LoVo (cell line): ENCODE measurements at regions not wholly inside any gene's neighbourhood (a gene's known extent, or its start where the extent isn't known, plus 50 kb on each side); places are given as distances from the start of the nearest gene placed in this dataset.

Experiments
- DNase-seq: peaks from one replicate; pipeline ENCODE4 v3.0.0-alpha.2; 2016; ENCODE audit warnings: low spot score

GRCh38 chr5:3022665-3023064 lies 271.2 kb upstream of the IRX2 start:
- no peak for DNase-seq

- no peak for DNase-seq
These were observed 268.9 kb upstream of the IRX2 start for GRCh38 chr5:3020426-3020825.

DNA sequence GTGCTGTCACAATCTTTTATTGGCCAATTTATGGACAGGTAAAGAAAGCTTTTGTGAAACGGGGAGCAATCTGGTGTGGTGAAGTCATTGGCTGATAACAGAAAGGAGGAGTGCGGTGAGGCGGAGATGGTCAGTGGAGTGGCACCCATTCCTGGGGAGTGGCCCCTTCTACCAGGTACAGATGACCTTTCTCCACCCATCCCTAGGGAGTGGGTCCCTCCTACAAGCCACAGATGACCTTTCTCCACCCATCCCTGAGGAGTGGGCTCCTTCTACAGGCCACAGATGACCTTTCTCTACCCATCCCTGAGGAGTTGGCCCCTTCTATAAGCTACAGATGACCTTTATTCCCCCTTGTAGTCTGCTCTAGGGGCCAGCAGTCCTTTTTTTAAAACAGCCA lies 267.6 kb upstream of the IRX2 start:
- DNase-seq: no peak

DNA sequence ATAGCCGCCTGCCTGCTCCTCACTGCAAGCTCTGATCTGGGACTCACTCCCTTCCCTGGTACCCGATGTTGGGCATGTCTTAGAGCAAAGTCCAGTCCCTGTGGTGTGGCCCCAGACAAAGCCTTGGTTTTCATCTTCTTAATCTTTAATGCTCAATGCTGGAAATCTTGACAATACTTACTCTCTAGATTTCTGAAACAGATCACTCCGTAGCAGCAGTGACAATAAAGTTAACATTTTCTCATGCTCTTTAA lies 260.2 kb upstream of the IRX2 start:
- no peak for DNase-seq

DNA sequence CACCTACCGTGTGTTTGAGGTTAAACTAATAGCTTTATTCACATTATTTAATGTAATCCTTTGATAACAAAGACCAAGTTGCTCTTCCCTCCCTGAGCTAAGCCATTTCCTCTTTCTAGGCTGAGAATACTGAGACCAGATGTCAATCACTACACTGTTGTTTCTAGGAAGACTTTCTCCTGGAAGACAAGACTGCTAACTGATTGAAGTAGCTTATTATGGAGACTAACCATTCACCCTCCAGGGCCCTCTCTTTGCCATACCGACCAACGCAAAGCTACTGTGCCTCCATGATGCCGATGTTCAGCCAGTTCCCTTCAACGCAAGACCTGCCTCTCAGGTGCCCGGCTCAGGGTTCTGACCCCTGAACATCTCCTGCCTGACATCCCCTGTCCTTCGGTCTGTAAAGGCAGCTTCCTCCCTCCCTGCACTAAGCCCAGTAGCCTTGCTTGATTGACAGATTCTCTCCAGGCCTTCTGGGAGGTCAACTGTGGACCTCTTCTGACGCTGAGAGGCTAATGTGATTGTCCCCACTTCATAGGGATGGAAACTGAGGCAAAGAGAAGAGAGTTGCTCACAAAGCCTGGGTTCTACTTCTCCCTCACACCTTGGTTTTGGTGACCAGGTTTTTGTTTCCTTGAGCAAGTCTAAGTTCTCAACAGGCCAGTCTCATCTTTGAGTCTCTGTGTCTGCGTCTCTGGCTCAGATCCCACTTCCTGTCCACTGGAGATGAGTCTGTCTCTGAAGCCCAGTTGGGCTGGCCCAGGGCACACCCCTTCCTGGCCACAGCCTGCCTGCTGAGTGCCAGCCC lies 259.7 kb upstream of the IRX2 start:
- DNase-seq: no peak

DNA sequence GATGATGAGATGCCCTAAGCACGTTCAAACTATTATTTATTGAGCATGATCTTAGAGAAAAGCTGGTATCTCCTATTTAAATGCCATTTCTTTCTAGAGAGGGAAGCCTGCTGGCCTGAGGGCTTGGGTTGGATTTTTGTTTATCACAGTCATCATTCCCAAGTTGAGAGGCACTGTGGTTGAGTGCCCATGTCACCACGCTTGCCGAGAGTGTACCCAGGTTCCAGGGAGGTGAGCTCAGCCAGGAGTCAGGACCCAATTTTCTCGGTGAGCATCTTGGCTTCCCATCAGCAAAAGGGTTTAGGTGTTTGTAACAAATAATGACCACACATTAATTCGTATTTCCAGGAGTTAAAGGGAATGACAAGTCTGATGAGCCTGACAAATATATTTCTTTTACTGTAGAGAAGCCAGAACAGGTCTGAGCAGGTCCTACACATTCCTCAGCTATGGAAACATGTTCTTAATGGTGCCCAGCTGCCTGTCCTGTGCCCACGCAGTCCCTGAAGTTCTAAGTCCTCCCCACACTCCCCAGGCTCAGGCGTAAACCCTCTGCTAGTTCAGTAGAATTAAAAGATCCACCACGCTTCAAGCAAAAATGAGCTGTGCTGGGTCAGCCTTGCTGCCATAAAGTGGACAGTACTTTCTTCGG lies 258.9 kb upstream of the IRX2 start:
- no peak for DNase-seq

- DNase-seq: no peak
These were observed 258.1 kb upstream of the IRX2 start for GRCh38 chr5:3009605-3010004.

DNA sequence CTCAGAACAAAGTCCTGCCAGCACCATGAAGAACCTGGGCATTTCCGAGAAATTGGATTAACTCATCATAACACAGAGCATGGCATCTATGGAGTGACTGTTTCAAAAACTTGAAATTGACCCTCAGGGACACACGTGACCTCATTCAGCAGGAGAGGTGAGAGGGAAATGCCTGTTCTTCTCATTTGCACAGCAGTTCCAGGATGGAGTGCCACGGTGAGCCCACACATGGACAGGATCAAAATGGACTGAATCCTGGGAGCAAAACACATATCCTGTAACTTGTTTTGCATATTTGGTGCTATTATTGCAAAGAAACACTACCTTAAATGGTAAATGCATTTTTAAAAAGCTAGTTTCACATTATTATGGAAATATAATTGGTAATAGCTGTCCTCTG lies 256.1 kb upstream of the IRX2 start:
- DNase-seq: no peak

DNA sequence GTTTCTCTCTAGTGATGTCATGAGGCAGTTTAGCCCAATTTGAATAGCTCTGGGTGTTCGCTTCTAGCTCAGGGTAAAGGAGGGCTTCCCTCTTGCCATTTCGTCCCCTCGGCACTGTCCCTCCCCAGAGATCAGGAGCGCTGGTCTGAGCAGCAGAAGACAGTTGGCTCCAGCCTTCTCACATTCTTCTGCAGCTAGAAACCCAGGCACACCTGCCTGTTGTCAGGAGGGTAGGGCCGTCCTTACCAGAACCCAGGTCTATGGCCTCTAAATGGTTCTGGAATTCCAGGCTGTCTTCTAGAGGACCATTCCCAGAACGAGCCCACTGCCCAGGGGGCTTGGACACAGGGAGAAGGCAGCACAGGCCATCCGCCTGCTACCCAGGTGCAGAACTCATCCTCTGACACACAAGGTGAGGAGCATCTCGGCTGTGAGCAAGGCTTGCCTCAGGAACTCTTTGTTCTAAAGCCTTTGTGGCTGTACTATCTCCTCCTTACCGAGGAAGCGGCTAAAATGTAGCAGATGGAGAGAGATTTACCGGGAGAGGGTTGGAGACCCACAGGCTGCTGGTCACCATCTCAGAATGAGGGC lies 255.6 kb upstream of the IRX2 start:
- no peak for DNase-seq

GRCh38 chr5:3006526-3006925 lies 255.0 kb upstream of the IRX2 start:
- DNase-seq: no peak

DNA sequence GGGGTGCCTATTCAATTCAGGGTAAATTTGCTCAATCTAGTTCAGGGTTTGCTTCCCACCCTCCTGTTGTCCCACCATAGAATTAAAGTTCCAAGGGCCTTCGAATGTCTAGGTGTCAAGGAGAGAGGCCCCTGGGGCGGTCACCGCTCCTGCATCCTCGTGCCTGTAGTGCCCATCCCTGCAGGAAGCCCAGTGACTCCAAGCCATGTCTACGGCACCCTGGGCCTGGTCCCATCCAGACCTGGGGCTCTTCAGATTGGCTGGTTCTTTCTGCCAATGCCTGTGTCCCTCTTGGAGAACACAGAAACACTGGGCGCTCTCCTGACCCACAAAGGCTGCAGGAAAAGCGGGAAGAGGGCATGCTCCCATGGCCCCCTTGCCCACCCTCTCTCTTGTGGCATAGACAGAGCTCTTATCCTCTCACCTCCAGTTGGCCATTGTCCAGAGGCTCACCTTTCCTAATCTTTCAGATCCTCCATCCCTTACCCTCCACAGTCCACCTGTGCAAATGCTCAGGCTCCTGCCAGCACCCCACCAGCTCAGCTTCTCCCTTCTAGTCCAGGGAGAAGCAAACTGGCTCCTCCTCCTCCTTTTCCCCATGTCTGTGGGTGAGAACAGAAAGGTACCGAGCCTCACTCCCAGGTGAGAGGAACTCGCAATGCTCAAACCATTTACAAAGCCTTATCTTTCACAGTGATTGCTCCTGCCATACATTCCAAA lies 253.0 kb upstream of the IRX2 start:
- no peak for DNase-seq

DNA sequence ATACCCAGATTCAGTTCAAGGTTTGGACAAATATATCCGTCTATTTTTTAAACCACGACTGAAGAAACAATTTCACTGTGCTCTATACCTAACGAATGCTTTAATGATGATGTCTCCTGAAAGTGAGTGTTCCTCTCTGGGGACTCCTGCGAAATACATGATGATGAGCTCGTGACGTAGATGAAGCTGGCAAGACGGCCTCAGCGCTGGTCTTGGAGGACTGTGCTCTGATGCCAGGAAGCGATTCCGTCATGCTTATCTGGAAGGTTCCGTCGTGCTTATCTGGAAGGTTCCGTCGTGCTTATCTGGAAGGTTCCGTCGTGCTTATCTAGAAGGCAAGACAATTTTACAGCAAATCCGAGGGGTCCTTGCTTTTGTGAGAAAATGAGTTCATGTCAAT lies 250.8 kb upstream of the IRX2 start:
- DNase-seq: no peak

DNA sequence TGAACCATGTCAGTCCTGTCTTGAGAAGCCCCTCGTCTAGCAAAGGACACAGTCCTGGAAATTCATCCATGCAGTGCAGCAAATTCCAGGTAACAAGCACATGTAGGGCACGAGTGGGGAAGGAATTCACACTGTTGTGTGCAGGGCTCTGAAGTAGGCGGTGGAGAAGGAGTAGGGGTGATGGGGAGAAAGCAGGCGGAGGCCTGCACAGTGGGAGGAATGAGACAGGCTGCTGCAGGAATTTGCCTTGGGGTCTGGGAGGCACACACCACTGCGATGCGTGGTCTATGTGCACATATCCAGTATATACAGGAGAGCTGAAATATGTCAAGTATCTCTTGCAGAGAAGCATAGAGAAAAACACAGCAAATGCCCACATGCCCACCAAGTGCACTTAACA lies 249.2 kb upstream of the IRX2 start:
- DNase-seq: no peak

- no peak for DNase-seq
These were observed 248.4 kb upstream of the IRX2 start for GRCh38 chr5:2999926-3000325.

- DNase-seq: no peak
These were observed 246.6 kb upstream of the IRX2 start for GRCh38 chr5:2998106-2998505.

GRCh38 chr5:2997179-2997578 lies 245.7 kb upstream of the IRX2 start:
- no peak for DNase-seq

- DNase-seq: no peak
These were observed 245.2 kb upstream of the IRX2 start for GRCh38 chr5:2996687-2997086.

DNA sequence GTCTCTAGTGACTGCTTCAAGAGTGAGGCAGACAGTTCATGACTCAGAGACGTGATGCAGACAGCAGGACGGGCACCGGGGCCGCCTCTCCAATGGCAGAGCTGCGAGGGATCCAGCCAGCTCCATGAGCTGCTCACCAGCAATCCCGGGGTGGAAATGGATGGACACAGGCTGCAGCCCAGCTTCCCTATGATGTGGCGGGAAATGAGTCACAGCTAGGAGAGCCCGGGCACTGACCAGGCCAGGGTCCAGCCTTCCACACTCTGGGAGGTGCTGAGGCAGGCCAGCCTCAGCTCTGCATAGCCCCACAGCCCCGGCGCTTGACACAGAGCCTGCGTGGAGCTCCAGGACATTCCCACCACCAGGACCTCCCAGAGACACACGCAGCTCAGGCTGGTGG lies 244.8 kb upstream of the IRX2 start:
- no peak for DNase-seq

- no peak for DNase-seq
These were observed 244.2 kb upstream of the IRX2 start for GRCh38 chr5:2995667-2996066.

DNA sequence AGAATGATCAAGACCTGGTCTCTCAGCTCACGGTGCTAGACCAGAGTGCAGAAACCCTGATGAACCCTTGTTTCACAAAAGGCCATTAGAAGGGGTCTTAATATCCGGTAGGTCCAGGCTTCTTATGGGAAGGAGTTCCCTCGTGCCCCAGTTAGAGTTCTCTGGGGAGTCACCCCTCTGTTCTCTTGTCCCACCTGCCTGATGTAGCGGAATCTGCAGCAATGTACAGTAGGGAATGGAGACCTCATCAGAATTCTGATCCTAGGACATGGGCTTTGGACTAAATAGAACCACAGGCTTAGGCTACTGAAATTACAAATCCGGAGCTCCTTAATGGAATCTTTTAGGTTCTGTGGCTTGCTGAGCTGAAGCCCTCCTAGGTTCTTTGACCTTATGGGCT lies 243.6 kb upstream of the IRX2 start:
- no peak for DNase-seq

GRCh38 chr5:2993771-2994170 lies 242.3 kb upstream of the IRX2 start:
- DNase-seq: no peak

DNA sequence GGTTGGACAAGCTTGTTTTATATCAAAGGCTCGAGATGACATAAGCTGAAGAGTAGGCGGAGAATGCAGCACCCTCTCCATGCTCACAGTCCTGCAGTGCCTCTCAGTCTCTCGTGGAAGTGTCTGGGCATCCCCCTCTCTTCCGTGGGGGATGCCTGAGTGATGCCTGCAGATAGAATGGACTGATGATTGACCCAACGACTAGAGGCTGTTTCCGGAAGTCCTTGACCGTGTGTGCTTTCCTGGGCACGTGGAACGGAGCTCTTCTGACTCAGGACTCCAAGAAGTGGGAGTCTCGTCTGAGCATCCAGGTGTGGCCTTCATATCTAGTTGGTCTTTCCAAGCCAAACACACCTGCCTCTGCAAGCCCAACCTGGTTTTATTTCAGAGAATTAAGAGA lies 241.8 kb upstream of the IRX2 start:
- no peak for DNase-seq

- no peak for DNase-seq
These were observed 241.3 kb upstream of the IRX2 start for GRCh38 chr5:2992806-2993205.
